PFSK-1 (cell line): ENCODE measurements at regions not wholly inside any gene's neighbourhood (a gene's known extent, or its start where the extent isn't known, plus 50 kb on each side); places are given as distances from the start of the nearest gene placed in this dataset.

Experiments
- FOXP2 ChIP-seq: optimal IDR thresholded peaks from 2 replicates; pipeline ENCODE3; 2011; ENCODE audit warnings: borderline replicate concordance, control low read depth, inconsistent platforms; ENCODE audit not compliant: insufficient read depth; ENCODE audit errors: extremely low read length, extremely low read depth
- POLR2AphosphoS5 ChIP-seq: IDR thresholded peaks from 2 replicates; pipeline ENCODE4 v1.6.1; 2012; ENCODE audit warnings: low read depth, mild to moderate bottlenecking, control low read depth, low read length, moderate library complexity
- REST ChIP-seq, 2 experiments: IDR thresholded peaks; 2 replicates each; pipeline versions ENCODE4 v1.6.1 to v1.8.0; 2011 to 2012; ENCODE audit warnings: low read depth in 2 of 2, low read length in 2 of 2, control low read depth in 1 of 2, inconsistent platforms in 1 of 2, mild to moderate bottlenecking in 1 of 2, moderate library complexity in 1 of 2; ENCODE audit not compliant: insufficient read depth in 1 of 2
- SIN3A ChIP-seq: IDR thresholded peaks from 2 replicates; pipeline ENCODE4 v1.6.1; 2012; ENCODE audit warnings: mild to moderate bottlenecking, low read length, moderate library complexity, borderline replicate concordance; ENCODE audit not compliant: insufficient read depth
- TAF1 ChIP-seq: IDR thresholded peaks from 2 replicates; pipeline ENCODE4 v1.6.1; 2012; ENCODE audit warnings: low read length, control low read depth, borderline replicate concordance; ENCODE audit not compliant: insufficient read depth

DNA sequence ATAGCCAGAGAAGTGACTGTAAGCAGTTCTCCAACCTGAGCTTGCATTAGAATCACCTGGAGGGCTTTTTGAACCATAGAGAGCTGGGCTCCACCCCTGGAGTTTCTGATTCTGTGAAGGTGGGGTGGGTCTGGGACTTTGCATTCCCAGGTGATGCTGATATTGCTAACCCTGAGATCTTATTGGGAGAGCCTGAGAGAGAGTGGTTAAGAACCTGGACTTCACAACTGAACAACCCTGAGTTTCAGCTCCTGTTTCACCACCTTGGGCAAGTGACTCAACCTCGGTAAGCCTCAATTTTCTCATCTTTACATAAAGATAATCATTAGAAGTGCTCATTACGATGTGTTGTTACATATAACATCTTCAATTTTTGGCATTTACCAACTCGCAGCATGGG lies 498.6 kb downstream of the EBF1 start:
- no peak for TF ChIP-seq SIN3A
- TF ChIP-seq REST (IDR thresholded peaks at IDR 0.05; ENCODE audit: insufficient read depth in 1 of 2, low read depth in 2 of 2, low read length in 2 of 2), result no peak
- TF ChIP-seq POLR2AphosphoS5, result no peak
- TF ChIP-seq TAF1, result no peak
- TF ChIP-seq FOXP2, result no peak

DNA sequence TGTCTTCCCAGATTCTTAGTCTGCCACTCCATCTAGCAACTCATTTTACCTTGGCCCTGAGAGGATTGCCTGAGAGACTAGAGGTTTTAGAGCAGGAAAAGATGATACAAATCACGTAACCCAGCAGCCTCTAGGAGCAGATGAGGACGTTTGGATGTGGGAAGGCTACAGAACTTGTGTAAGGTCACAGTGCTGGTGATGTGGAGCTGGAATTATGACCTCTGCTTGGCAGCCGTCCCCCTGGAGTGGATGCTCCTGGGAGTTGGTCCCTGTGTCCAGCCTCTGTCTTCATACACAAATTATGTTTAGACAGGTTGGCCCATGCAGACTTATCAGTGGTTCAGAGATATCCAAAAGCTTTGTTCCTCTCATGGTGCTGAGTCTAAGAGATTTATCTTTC lies 499.0 kb downstream of the EBF1 start:
- no peak for TF ChIP-seq REST (IDR thresholded peaks at IDR 0.05; ENCODE audit: insufficient read depth in 1 of 2, low read depth in 2 of 2, low read length in 2 of 2)
- no peak for TF ChIP-seq POLR2AphosphoS5
- no peak for TF ChIP-seq SIN3A
- no peak for TF ChIP-seq FOXP2
- TF ChIP-seq TAF1, result no peak

- TF ChIP-seq FOXP2, result no peak
- TF ChIP-seq SIN3A, result no peak
- TF ChIP-seq REST (IDR thresholded peaks at IDR 0.05; ENCODE audit: insufficient read depth in 1 of 2, low read depth in 2 of 2, low read length in 2 of 2), result no peak
- no peak for TF ChIP-seq POLR2AphosphoS5
- TF ChIP-seq TAF1, result no peak
Measured at GRCh38 chr5:158599157-158599556, 500.6 kb downstream of the EBF1 start.

DNA sequence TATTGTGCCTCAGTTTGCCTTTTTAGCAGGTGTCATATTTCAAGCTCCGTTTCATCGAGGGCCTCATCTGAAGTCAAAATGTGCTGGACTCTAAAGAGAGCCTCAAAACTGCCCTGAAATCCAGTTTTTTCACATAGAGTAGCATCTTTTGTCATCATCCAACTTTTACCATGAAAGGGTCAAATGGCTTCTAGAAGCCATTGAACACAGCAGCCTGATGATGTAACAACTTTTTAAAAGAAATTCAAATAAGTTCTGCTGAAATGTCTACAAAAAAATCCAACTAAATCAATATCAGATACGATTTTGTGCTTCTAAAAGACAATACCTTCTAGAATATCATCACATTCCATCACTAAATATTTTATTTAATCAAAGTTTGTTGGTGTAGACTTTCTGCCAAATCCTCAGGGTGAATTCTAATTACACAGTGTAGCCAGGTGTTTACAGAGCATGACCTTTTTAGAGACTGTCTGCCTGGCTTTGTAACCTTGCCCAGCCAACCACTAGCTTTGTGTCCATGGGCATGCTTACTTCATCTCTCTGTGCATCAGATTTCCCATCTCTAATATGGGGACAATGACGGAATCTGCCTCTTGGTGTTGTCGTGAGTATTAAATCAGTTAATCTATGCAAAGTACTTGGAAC lies 505.0 kb downstream of the EBF1 start:
- peak in 1 of 2 experiments; percentile 65; a peak in 2 of 4 replicates for TF ChIP-seq REST (IDR thresholded peaks at IDR 0.05; ENCODE audit: insufficient read depth in 1 of 2, low read depth in 2 of 2, low read length in 2 of 2)
- TF ChIP-seq TAF1, result peak; percentile 54; the same call in 1 of the 2 replicates
- TF ChIP-seq SIN3A, result peak; percentile 52; the same call in 1 of the 2 replicates
- peak; percentile 61 for TF ChIP-seq POLR2AphosphoS5
- peak; percentile 29 for TF ChIP-seq FOXP2

DNA sequence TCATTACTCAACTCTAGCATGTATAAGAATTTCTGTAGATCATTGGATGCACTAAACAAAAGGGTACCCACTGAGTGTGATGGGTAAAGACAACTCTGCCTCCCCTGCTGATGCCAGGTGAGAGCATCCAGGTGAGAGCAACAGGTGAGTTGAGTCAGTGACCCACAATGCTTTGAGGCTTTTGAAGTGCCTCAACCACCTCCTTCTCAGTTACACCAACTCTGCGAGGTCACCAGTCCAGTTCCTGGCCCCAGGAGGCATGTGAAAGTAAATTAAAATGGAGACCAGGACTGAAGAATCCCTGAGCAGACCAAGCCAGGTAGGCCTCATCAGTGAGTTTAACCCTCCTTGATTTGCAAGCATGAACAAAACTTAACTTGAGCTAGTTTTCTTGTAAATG lies 505.8 kb downstream of the EBF1 start:
- TF ChIP-seq FOXP2 (no peak), POLR2AphosphoS5 (no peak), SIN3A (no peak), REST (IDR thresholded peaks at IDR 0.05; ENCODE audit: insufficient read depth in 1 of 2, low read depth in 2 of 2, low read length in 2 of 2) (no peak), TAF1 (no peak)
